Sigmoid colon (tissue), 4 donors: ENCODE measurements at regions not wholly inside any gene's neighbourhood (a gene's known extent, or its start where the extent isn't known, plus 50 kb on each side); places are given as distances from the start of the nearest gene placed in this dataset.

Source experiments
- CTCF ChIP-seq, 4 experiments: fragments of 450-650 bp in 3 of 4; fragments of 200-600 bp in 1 of 4; IDR thresholded peaks; one replicate each; pipeline ENCODE4 v1.5.1; 2016 to 2019; ENCODE audit warnings: antibody characterized with exemption in 4 of 4, mild to moderate bottlenecking in 3 of 4, moderate library complexity in 2 of 4
- POLR2A ChIP-seq, 2 donors: fragments of 450-650 bp; IDR thresholded peaks; one replicate each; pipeline ENCODE4 v1.6.1; 2016; ENCODE audit warnings: antibody characterized with exemption in 2 of 2, mild to moderate bottlenecking in 2 of 2, moderate library complexity in 2 of 2
- POLR2AphosphoS5 ChIP-seq, 4 donors: sonication (generic); formaldehyde crosslinking; IDR thresholded peaks; one replicate each; pipeline ENCODE4 v1.6.1; 2017; ENCODE audit warnings: antibody characterized with exemption in 4 of 4

- no peak for TF ChIP-seq CTCF (IDR thresholded peaks at IDR 0.05)
- TF ChIP-seq POLR2AphosphoS5 (IDR thresholded peaks at IDR 0.05) = no peak
- TF ChIP-seq POLR2A (IDR thresholded peaks at IDR 0.05) = no peak
Measured at GRCh38 chr2:6089474-6089873, 397.3 kb downstream of the SOX11 start.
